HAP-1 (cell line): ENCODE measurements at regions not wholly inside any gene's neighbourhood (a gene's known extent, or its start where the extent isn't known, plus 50 kb on each side); places are given as distances from the start of the nearest gene placed in this dataset.

Source experiments
- DNase-seq, 2 experiments: peaks; one replicate each; pipeline ENCODE4 v3.0.0-alpha.2; 2016 to 2020; ENCODE audit warnings: low spot score in 2 of 2
- H3K27me3 ChIP-seq: fragments of 250-450 bp; sonication (Bioruptor Pico); 2 replicates; pipeline ENCODE4 v1.5.1; 2020; ENCODE audit warnings: low read depth, mild to moderate bottlenecking, moderate library complexity
- H3K36me3 ChIP-seq: fragments of 250-450 bp; sonication (Bioruptor Pico); replicated peaks from 2 replicates; pipeline ENCODE4 v1.5.1; 2020; ENCODE audit warnings: mild to moderate bottlenecking
- H3K4me1 ChIP-seq: fragments of 250-450 bp; sonication (Bioruptor Pico); 2 replicates; pipeline ENCODE4 v1.5.1; 2020; ENCODE audit warnings: mild to moderate bottlenecking
- H3K4me3 ChIP-seq: fragments of 250-450 bp; sonication (Bioruptor Pico); 2 replicates; pipeline ENCODE4 v1.5.1; 2020; ENCODE audit warnings: mild to moderate bottlenecking, moderate library complexity
- H3K9me3 ChIP-seq: fragments of 250-450 bp; sonication (Bioruptor Pico); 2 replicates; pipeline ENCODE4 v1.5.1; 2020; ENCODE audit warnings: mild to moderate bottlenecking, moderate library complexity
- in situ Hi-C: fragments of 300-500 bp; cut with MboI; formaldehyde crosslinking; loops from 3 replicates; pipeline ENCODE4 v1.14.3; 2020; ENCODE audit warnings: low sequenced_read_pairs, inconsistent platforms, mixed read lengths

- H3K9me3 ChIP-seq: no peaks in the 10 kb centered on the region
- no peaks in the 10 kb centered on the region for H3K36me3 ChIP-seq
- in situ Hi-C loops: loop anchor here (25.0 kb wide), 2 partner anchors 344 to 1119 kb away; no protein-coding TSS in a partner anchor
- no peaks in the 10 kb centered on the region for H3K4me1 ChIP-seq
- H3K4me3 ChIP-seq: no peak overlapping the region
- no peak for DNase-seq
- no peaks in the 10 kb centered on the region for H3K27me3 ChIP-seq
Observed at GRCh38 chr7:112880818-112881418, 90.7 kb upstream of the TMEM168 start.

- H3K4me1 ChIP-seq: no peaks in the 10 kb centered on the region
- no peak overlapping the region for H3K4me3 ChIP-seq
- DNase-seq: no peak
- H3K9me3 ChIP-seq: no peaks in the 10 kb centered on the region
- no peaks in the 10 kb centered on the region for H3K36me3 ChIP-seq
- in situ Hi-C loops: loop anchor here (25.0 kb wide), 2 partner anchors 341 to 1116 kb away; no protein-coding TSS in a partner anchor
- H3K27me3 ChIP-seq: no peaks in the 10 kb centered on the region
Observed at GRCh38 chr7:112877691-112878460, 87.7 kb upstream of the TMEM168 start.

GRCh38 chr7:112876877-112877276, 86.7 kb upstream of the TMEM168 start:
- H3K4me3 ChIP-seq: no peak overlapping the region
- no peaks in the 10 kb centered on the region for H3K9me3 ChIP-seq
- no peaks in the 10 kb centered on the region for H3K27me3 ChIP-seq
- no peaks in the 10 kb centered on the region for H3K4me1 ChIP-seq
- in situ Hi-C loops: loop anchor here (25.0 kb wide), 2 partner anchors 340 to 1115 kb away; no protein-coding TSS in a partner anchor
- H3K36me3 ChIP-seq: no peaks in the 10 kb centered on the region
- DNase-seq: no peak

GRCh38 chr7:112874909-112875308, 84.7 kb upstream of the TMEM168 start:
- Histone ChIP-seq H3K4me3 (no peak overlapping the region), H3K27me3 (no peaks in the 10 kb centered on the region), H3K36me3 (no peaks in the 10 kb centered on the region), H3K9me3 (no peaks in the 10 kb centered on the region), H3K4me1 (no peaks in the 10 kb centered on the region)
- DNase-seq: no peak
- in situ Hi-C loops: loop anchor here (25.0 kb wide), 2 partner anchors 338 to 1113 kb away; no protein-coding TSS in a partner anchor

GRCh38 chr7:112873831-112874553, 83.8 kb upstream of the TMEM168 start:
- H3K9me3 ChIP-seq: no peaks in the 10 kb centered on the region
- in situ Hi-C loops: no loop called here
- no peak overlapping the region for H3K4me3 ChIP-seq
- H3K27me3 ChIP-seq: no peaks in the 10 kb centered on the region
- DNase-seq: no peak
- no peaks in the 10 kb centered on the region for H3K36me3 ChIP-seq
- no peaks in the 10 kb centered on the region for H3K4me1 ChIP-seq

GRCh38 chr7:112869111-112869774, 79.0 kb upstream of the TMEM168 start:
- Histone ChIP-seq H3K9me3 (no peaks in the 10 kb centered on the region), H3K27me3 (no peaks in the 10 kb centered on the region), H3K36me3 (no peaks in the 10 kb centered on the region), H3K4me3 (no peak overlapping the region), H3K4me1 (no peaks in the 10 kb centered on the region)
- in situ Hi-C loops: no loop called here
- peak; percentile 60 to 73 for DNase-seq

- Histone ChIP-seq H3K4me3 (no peak overlapping the region), H3K27me3 (no peaks in the 10 kb centered on the region)
Observed at GRCh38 chr7:112868609-112869008, 78.4 kb upstream of the TMEM168 start.

GRCh38 chr7:112866424-112866823, 76.2 kb upstream of the TMEM168 start:
- Histone ChIP-seq H3K4me3 (no peak overlapping the region), H3K9me3 (no peaks in the 10 kb centered on the region), H3K4me1 (no peaks in the 10 kb centered on the region), H3K36me3 (no peaks in the 10 kb centered on the region), H3K27me3 (no peaks in the 10 kb centered on the region)
- in situ Hi-C loops: no loop called here
- no peak for DNase-seq

More at GRCh38 chr7:112868609-112869008, 78.4 kb upstream of the TMEM168 start:
- DNase-seq: no peak
- in situ Hi-C loops: no loop called here
- Histone ChIP-seq H3K36me3 (no peaks in the 10 kb centered on the region), H3K4me1 (no peaks in the 10 kb centered on the region), H3K9me3 (no peaks in the 10 kb centered on the region)

- no peaks in the 10 kb centered on the region for H3K4me1 ChIP-seq
- no peaks in the 10 kb centered on the region for H3K27me3 ChIP-seq
- no peaks in the 10 kb centered on the region for H3K9me3 ChIP-seq
- no peak overlapping the region for H3K4me3 ChIP-seq
- in situ Hi-C loops: no loop called here
- H3K36me3 ChIP-seq: no peaks in the 10 kb centered on the region
- no peak for DNase-seq
Observed at GRCh38 chr7:112864380-112864779, 74.2 kb upstream of the TMEM168 start.

GRCh38 chr7:112858838-112859237, 68.6 kb upstream of the TMEM168 start:
- Histone ChIP-seq H3K4me3 (no peak overlapping the region), H3K36me3 (no peaks in the 10 kb centered on the region), H3K27me3 (no peaks in the 10 kb centered on the region), H3K9me3 (no peaks in the 10 kb centered on the region), H3K4me1 (no peaks in the 10 kb centered on the region)
- in situ Hi-C loops: no loop called here
- no peak for DNase-seq

- no peak for DNase-seq
- Histone ChIP-seq H3K4me3 (no peak overlapping the region), H3K36me3 (no peaks in the 10 kb centered on the region), H3K9me3 (no peaks in the 10 kb centered on the region), H3K4me1 (no peaks in the 10 kb centered on the region), H3K27me3 (no peaks in the 10 kb centered on the region)
- in situ Hi-C loops: no loop called here
Observed at GRCh38 chr7:112855227-112855626, 65.0 kb upstream of the TMEM168 start.

- no peak overlapping the region for H3K4me3 ChIP-seq
- H3K4me1 ChIP-seq: no peaks in the 10 kb centered on the region
- no peaks in the 10 kb centered on the region for H3K9me3 ChIP-seq
- no peaks in the 10 kb centered on the region for H3K27me3 ChIP-seq
- in situ Hi-C loops: no loop called here
- no peaks in the 10 kb centered on the region for H3K36me3 ChIP-seq
- DNase-seq: no peak
Observed at GRCh38 chr7:112854169-112854568, 64.0 kb upstream of the TMEM168 start.

- H3K9me3 ChIP-seq: no peaks in the 10 kb centered on the region
- in situ Hi-C loops: no loop called here
Observed at GRCh38 chr7:112853422-112853821, 63.2 kb upstream of the TMEM168 start.

More at GRCh38 chr7:112853422-112853821, 63.2 kb upstream of the TMEM168 start:
- H3K4me1 ChIP-seq: no peaks in the 10 kb centered on the region
- H3K27me3 ChIP-seq: no peaks in the 10 kb centered on the region
- no peak overlapping the region for H3K4me3 ChIP-seq
- no peaks in the 10 kb centered on the region for H3K36me3 ChIP-seq
- no peak for DNase-seq
